ENCODE measurements at regions not wholly inside any gene's neighbourhood (a gene's known extent, or its start where the extent isn't known, plus 50 kb on each side); places are given as distances from the start of the nearest gene placed in this dataset.

GRCh38 chr5:2871282-2871681 lies 119.8 kb upstream of the IRX2 start:
- TF ChIP-seq EZH2 (IDR thresholded peaks at IDR 0.05; ENCODE audit: borderline replicate concordance, insufficient read depth, low read depth, low read length, poor library complexity, severe bottlenecking) (no peak), CTCF (IDR thresholded peaks at IDR 0.05) (no peak)
